ENCODE measurements at regions not wholly inside any gene's neighbourhood (a gene's known extent, or its start where the extent isn't known, plus 50 kb on each side); places are given as distances from the start of the nearest gene placed in this dataset.

- DNase-seq, result no peak
These were observed 85.8 kb upstream of the NEUROD1 start for GRCh38 chr2:181766129-181766528.

- DNase-seq, result no peak
These were observed 89.8 kb upstream of the NEUROD1 start for GRCh38 chr2:181770150-181770549.

- no peak for DNase-seq
These were observed 91.0 kb upstream of the NEUROD1 start for GRCh38 chr2:181771356-181771755.

GRCh38 chr2:181772334-181772733 lies 92.0 kb upstream of the NEUROD1 start:
- DNase-seq, result no peak

GRCh38 chr2:181772777-181773176 lies 92.5 kb upstream of the NEUROD1 start:
- DNase-seq, result no peak

- DNase-seq, result no peak
These were observed 94.4 kb upstream of the NEUROD1 start for GRCh38 chr2:181774685-181775084.

- DNase-seq, result peak in 1 of 58 donors; percentile 23
These were observed 96.0 kb upstream of the NEUROD1 start for GRCh38 chr2:181776336-181776735.

GRCh38 chr2:181777734-181778133 lies 97.4 kb upstream of the NEUROD1 start:
- no peak for DNase-seq

GRCh38 chr2:181778621-181779201 lies 98.4 kb upstream of the NEUROD1 start:
- DNase-seq, result peak in 5 of 58 donors; percentile 7 to 30 (median 16)

GRCh38 chr2:181779288-181780021 lies 99.1 kb upstream of the NEUROD1 start:
- DNase-seq, result no peak

- DNase-seq, result peak in 2 of 58 donors; percentile 3 to 6
These were observed 99.8 kb upstream of the NEUROD1 start for GRCh38 chr2:181780047-181780651.

- DNase-seq, result no peak
These were observed 100.3 kb upstream of the NEUROD1 start for GRCh38 chr2:181780657-181781056.

GRCh38 chr2:181781078-181781786 lies 100.9 kb upstream of the NEUROD1 start:
- DNase-seq, result no peak

- no peak for DNase-seq
These were observed 102.3 kb upstream of the NEUROD1 start for GRCh38 chr2:181782660-181783059.

- DNase-seq, result no peak
These were observed 104.2 kb upstream of the NEUROD1 start for GRCh38 chr2:181784556-181784955.

- DNase-seq, result no peak
These were observed 105.5 kb upstream of the NEUROD1 start for GRCh38 chr2:181785691-181786344.

- DNase-seq, result no peak
These were observed 104.9 kb upstream of the ITPRID2 start for GRCh38 chr2:181786371-181787228.

GRCh38 chr2:181787310-181788048 lies 104.1 kb upstream of the ITPRID2 start:
- DNase-seq, result no peak

- DNase-seq, result no peak
These were observed 102.5 kb upstream of the ITPRID2 start for GRCh38 chr2:181788897-181789555.
